Fibroblast of villous mesenchyme (primary cell): ENCODE measurements at regions not wholly inside any gene's neighbourhood (a gene's known extent, or its start where the extent isn't known, plus 50 kb on each side); places are given as distances from the start of the nearest gene placed in this dataset.

Source experiments
- DNase-seq: peaks from one replicate; pipeline ENCODE4 v3.0.0-alpha.2; 2010; ENCODE audit warnings: low read depth
- H3K4me3 ChIP-seq: 2 replicates; pipeline ENCODE4 v1.5.1; 2011; ENCODE audit warnings: low read depth, mild to moderate bottlenecking, low read length
- CTCF ChIP-seq: IDR thresholded peaks from 2 replicates; pipeline ENCODE4 v1.5.1; 2012; ENCODE audit warnings: low read depth, mild to moderate bottlenecking, low read length; ENCODE audit not compliant: insufficient read depth

- TF ChIP-seq CTCF, result no peak
- no peak for DNase-seq
- no peak overlapping the region for H3K4me3 ChIP-seq
These were observed 117.5 kb downstream of the OR13A1 start for GRCh38 chr10:45197816-45198485.

- no peak for DNase-seq
- TF ChIP-seq CTCF, result no peak
- no peak overlapping the region for H3K4me3 ChIP-seq
These were observed 116.8 kb downstream of the OR13A1 start for GRCh38 chr10:45198486-45199204.

- DNase-seq, result no peak
- no peak overlapping the region for H3K4me3 ChIP-seq
- TF ChIP-seq CTCF, result no peak
These were observed 116.1 kb downstream of the OR13A1 start for GRCh38 chr10:45199205-45199740.

- no peak for TF ChIP-seq CTCF
- DNase-seq, result no peak
- no peak overlapping the region for H3K4me3 ChIP-seq
These were observed 114.1 kb downstream of the OR13A1 start for GRCh38 chr10:45201271-45201670.

GRCh38 chr10:45202242-45202641, 113.2 kb downstream of the OR13A1 start:
- DNase-seq, result no peak
- no peak overlapping the region for H3K4me3 ChIP-seq
- no peak for TF ChIP-seq CTCF

- DNase-seq, result no peak
- TF ChIP-seq CTCF, result no peak
- H3K4me3 ChIP-seq, result no peak overlapping the region
These were observed 110.2 kb downstream of the OR13A1 start for GRCh38 chr10:45204954-45205775.
